WERI-Rb-1 (cell line): ENCODE measurements at regions not wholly inside any gene's neighbourhood (a gene's known extent, or its start where the extent isn't known, plus 50 kb on each side); places are given as distances from the start of the nearest gene placed in this dataset.

Experiments used
- DNase-seq: peaks from one replicate; pipeline ENCODE4 v3.0.0-alpha.2; 2020
- H3K27ac ChIP-seq: fragments of 250-450 bp; sonication (Bioruptor Pico); 2 replicates; pipeline ENCODE4 v1.5.1; 2020; ENCODE audit warnings: mild to moderate bottlenecking, moderate library complexity
- H3K27me3 ChIP-seq: fragments of 250-450 bp; sonication (Bioruptor Pico); 2 replicates; pipeline ENCODE4 v1.5.1; 2021; ENCODE audit warnings: mild to moderate bottlenecking, low read depth, moderate library complexity; ENCODE audit not compliant: insufficient read depth, severe bottlenecking
- H3K36me3 ChIP-seq: fragments of 250-450 bp; sonication (Bioruptor Pico); 2 replicates; pipeline ENCODE4 v1.5.1; 2020; ENCODE audit warnings: mild to moderate bottlenecking, moderate library complexity
- H3K4me3 ChIP-seq: 2 replicates; pipeline ENCODE4 v1.5.1; 2011; ENCODE audit warnings: low read depth, mild to moderate bottlenecking, control low read depth, low read length
- H3K9me3 ChIP-seq: fragments of 250-450 bp; sonication (Bioruptor Pico); 2 replicates; pipeline ENCODE4 v1.5.1; 2021; ENCODE audit warnings: mild to moderate bottlenecking, moderate library complexity; ENCODE audit not compliant: severe bottlenecking
- TF ChIP-seq, protein P1 (sequence below): IDR thresholded peaks from 2 replicates; pipeline ENCODE4 v1.5.1; 2011; ENCODE audit warnings: low read depth, mild to moderate bottlenecking, control low read depth, inconsistent platforms, low read length

- Histone ChIP-seq H3K9me3 (no peaks in the 10 kb centered on the region), H3K36me3 (no peaks in the 10 kb centered on the region), H3K4me3 (no peak overlapping the region), H3K27me3 (no peaks in the 10 kb centered on the region), H3K27ac (no peak overlapping the region)
- no peak for DNase-seq
- TF ChIP-seq, protein P1, sequence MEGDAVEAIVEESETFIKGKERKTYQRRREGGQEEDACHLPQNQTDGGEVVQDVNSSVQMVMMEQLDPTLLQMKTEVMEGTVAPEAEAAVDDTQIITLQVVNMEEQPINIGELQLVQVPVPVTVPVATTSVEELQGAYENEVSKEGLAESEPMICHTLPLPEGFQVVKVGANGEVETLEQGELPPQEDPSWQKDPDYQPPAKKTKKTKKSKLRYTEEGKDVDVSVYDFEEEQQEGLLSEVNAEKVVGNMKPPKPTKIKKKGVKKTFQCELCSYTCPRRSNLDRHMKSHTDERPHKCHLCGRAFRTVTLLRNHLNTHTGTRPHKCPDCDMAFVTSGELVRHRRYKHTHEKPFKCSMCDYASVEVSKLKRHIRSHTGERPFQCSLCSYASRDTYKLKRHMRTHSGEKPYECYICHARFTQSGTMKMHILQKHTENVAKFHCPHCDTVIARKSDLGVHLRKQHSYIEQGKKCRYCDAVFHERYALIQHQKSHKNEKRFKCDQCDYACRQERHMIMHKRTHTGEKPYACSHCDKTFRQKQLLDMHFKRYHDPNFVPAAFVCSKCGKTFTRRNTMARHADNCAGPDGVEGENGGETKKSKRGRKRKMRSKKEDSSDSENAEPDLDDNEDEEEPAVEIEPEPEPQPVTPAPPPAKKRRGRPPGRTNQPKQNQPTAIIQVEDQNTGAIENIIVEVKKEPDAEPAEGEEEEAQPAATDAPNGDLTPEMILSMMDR: no peak
Observed at GRCh38 chr3:140832883-140833282, 108.8 kb upstream of the SLC25A36 start.

DNA sequence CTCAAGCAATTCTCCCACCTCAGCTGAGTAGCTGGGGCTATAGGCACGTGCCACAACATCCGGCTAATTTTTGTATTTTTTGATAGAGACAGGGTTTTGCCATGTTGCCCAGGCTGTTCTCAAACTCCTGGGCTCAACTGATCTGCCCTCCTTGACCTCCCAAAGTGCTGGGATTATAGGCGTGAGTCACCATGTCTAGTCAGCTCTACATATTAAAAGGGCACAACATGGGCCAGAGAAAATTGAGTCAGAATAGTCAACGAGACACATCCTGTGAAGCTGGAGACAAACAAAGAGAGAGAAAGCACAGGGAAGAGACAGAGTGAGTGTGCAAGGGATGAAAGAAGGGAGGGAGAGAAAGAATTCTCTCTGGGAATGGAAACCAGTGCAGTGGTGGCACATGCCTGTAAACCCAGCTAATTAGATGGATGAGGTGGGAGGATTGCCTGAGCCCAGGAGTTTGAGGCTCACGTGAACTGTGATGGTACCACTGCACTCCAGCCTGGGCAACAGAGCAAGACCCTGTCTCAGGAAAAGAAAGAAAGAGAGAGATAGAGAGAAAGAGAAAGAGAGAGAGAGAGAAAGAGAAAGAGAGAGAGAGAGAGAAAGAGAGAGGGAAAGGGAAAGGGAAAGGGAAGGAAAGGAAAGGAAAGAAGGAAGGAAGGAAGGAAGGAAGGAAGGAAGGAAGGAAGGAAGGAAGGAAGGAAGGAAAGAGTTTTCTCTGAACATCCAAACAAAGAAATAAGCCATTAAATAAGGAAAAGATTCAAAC, 107.2 kb upstream of the SLC25A36 start:
- H3K9me3 ChIP-seq: no peaks in the 10 kb centered on the region
- no peak for DNase-seq
- no peak overlapping the region for H3K4me3 ChIP-seq
- H3K27me3 ChIP-seq: no peaks in the 10 kb centered on the region
- H3K27ac ChIP-seq: no peak overlapping the region
- TF ChIP-seq, protein P1: no peak
- no peaks in the 10 kb centered on the region for H3K36me3 ChIP-seq

GRCh38 chr3:140842984-140843649, 98.5 kb upstream of the SLC25A36 start:
- Histone ChIP-seq H3K27ac (no peak overlapping the region), H3K9me3 (no peaks in the 10 kb centered on the region), H3K36me3 (no peaks in the 10 kb centered on the region), H3K27me3 (peaks cover 3% of the 10 kb centered on the region), H3K4me3 (no peak overlapping the region)
- no peak for DNase-seq
- TF ChIP-seq, protein P1: no peak

DNA sequence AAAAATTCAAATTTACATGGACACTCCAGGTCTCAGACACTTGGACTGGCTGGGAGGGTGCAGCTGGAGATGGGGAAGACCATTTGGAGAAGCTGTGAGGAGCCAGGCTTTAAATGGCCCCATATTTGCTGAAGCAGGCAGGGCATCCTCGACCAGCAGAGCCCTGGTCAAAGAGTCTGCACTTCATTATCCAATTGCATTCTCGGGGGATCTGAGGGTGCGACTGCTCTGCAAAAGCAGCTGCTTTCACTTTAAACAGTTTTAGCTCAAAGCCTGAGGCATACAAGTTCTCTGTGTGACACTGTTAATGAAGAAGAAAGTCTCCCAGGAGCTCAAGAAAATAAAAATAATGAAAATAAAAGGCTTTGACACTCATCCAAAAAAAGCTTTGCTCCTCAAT, 98.0 kb upstream of the SLC25A36 start:
- Histone ChIP-seq H3K9me3 (no peaks in the 10 kb centered on the region), H3K4me3 (no peak overlapping the region), H3K27ac (no peak overlapping the region), H3K27me3 (peaks cover 3% of the 10 kb centered on the region), H3K36me3 (no peaks in the 10 kb centered on the region)
- TF ChIP-seq, protein P1: no peak
- no peak for DNase-seq

- H3K9me3 ChIP-seq: no peaks in the 10 kb centered on the region
- DNase-seq: no peak
- H3K27me3 ChIP-seq: peaks cover 3% of the 10 kb centered on the region
- H3K4me3 ChIP-seq: no peak overlapping the region
- TF ChIP-seq, protein P1: no peak
- no peak overlapping the region for H3K27ac ChIP-seq
- H3K36me3 ChIP-seq: no peaks in the 10 kb centered on the region
Observed at GRCh38 chr3:140844072-140844471, 97.6 kb upstream of the SLC25A36 start.

- DNase-seq: no peak
- H3K27me3 ChIP-seq: peaks cover 3% of the 10 kb centered on the region
- TF ChIP-seq, protein P1: no peak
- H3K36me3 ChIP-seq: no peaks in the 10 kb centered on the region
- H3K4me3 ChIP-seq: no peak overlapping the region
- no peak overlapping the region for H3K27ac ChIP-seq
- H3K9me3 ChIP-seq: no peaks in the 10 kb centered on the region
Observed at GRCh38 chr3:140845882-140846281, 95.8 kb upstream of the SLC25A36 start.
